GM21723 (cell line): ENCODE measurements at regions not wholly inside any gene's neighbourhood (a gene's known extent, or its start where the extent isn't known, plus 50 kb on each side); places are given as distances from the start of the nearest gene placed in this dataset.
"Not testable (repeated sequence)": the region's sequence is repeated elsewhere in the genome, so short reads cannot be mapped to it uniquely, and the experiment has no call there.

Experiments used
- ATAC-seq: cut with Tn5 transposase; IDR thresholded peaks from one replicate; pipeline ENCODE4 v1.9.1; 2021; ENCODE audit warnings: mild to moderate bottlenecking, moderate library complexity; ENCODE audit not compliant: unreplicated experiment

DNA sequence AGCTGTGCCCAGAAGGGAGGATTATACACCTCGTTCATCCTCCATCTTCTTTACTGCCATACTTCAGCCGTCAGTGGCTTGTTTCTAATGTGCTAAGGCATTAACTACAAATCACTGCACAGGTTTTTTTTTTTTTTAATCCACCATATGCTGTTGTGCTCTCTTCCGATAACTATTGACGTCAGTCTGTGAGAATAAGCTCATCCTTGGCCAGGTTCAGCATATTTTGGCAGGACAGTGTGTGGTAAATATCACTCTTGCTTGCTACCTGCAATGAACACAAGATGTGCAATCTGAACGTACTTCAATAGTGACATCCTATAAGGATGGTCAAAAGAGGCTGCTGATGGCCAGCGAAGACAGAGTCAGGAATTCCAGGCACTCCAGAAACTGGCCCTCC is 2030.7 kb upstream of the PCDH20 start:
- no peak for ATAC-seq

DNA sequence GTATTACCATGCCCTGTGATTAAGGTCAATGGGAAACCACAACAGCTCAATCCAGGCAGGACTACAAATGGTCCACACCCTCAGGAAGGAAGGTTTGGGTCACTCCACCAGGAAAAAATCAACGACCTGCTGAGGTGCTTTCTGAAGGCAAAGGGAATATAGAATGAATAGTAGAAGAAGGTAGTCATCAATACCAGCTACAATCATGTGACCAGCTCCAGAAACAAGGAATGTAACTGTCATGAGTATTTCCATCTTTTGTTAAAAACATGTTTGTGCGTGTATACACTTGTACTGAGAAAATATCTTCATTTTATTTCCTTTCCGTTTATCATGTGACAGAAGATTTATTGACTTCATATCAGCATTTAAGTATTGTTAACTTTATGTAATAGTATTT is 2028.6 kb upstream of the PCDH20 start:
- not testable (repeated sequence) for ATAC-seq

DNA sequence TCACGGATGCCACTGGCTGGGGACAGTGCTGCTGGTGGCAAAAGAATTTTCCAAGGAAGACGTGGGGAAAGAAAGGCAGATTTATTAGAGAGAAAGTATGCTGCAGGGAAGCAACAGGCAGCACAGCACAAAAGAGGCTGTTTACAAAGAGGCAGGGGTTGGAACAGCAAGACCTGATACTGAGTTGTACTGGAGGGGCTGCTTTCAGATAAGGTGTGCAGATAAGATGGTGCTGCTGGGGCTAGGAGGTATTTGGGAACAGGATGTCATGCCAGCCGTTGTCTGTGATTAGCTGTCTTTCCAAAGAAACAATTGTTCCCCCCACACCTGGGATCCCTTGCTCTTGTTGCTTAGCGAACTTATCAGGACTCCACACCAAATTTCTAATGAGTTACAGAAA is 2023.3 kb upstream of the PCDH20 start:
- no peak for ATAC-seq

DNA sequence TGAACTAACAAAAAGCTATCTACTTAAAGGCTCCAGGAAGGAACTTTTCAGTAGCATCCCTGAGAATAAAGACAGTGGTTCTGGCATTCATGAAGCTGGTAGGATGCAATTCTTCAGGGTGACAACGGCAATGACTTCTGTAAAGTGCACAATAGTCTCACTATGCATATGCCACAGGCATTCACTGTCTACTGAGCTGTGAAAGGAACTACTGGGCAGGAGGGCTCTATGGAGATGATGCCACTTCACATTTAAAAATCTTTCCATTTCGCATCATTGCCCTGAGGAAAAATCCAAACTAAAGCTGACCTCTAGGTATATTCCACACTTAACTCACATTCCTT is 2020.6 kb upstream of the PCDH20 start:
- ATAC-seq: no peak

DNA sequence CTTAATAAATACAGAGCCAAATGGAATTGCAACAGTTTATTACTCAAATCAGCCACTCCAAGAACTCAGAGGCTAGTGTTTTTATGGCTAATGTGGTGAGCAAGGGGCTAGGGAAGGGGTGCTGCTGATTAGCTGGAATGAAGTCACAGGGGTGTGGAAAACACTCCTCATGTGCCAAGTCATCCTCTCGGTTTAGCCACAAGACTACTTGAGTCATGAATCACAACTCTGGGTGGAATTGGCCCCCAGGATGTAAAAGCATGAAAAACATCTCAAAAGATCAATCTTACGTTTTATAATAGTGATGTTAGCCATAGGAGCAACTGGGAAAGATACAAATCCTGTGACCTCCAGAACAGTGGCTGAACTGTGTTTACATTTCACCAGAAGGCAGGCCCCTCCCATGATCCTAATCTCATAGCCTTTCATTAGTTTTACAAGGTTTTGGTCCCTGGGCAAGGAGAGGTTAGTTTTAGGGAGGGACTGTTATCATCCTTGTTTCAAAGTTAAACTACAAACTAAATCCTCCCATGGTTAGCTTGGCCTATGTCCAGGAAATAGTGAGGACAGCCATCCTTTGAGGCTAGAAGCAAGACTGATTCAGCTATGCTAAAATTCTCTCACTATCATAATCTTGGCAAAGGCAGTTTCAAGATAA is 2020.1 kb upstream of the PCDH20 start:
- ATAC-seq: no peak

DNA sequence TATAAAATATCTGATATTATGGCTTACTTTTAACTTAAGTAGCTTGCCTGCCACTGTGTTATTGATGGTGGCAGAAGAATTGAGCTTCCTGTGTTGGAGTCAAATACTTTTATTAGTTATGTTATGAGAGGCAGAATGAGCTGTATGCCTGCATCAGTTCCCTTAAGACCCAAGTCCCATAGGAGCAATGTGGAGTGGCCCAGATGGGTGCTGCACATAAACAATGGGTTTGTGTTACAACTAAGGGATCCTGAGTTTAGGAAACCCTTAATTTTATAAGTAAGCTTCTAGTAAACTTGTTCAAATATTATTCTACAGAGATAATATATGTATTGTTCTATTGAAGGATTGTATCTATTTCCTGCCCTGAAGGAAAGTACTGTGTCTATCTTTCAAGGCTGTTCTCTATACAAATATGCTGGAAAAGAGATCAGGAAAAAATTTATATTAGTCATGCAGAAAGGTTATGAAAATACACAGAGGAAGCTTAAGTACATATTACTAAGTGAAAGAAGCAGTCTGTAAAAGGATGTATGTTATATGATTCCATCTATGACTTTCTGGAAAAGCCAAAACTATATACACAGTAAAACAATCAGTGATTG is 2018.0 kb upstream of the PCDH20 start:
- ATAC-seq: no peak

DNA sequence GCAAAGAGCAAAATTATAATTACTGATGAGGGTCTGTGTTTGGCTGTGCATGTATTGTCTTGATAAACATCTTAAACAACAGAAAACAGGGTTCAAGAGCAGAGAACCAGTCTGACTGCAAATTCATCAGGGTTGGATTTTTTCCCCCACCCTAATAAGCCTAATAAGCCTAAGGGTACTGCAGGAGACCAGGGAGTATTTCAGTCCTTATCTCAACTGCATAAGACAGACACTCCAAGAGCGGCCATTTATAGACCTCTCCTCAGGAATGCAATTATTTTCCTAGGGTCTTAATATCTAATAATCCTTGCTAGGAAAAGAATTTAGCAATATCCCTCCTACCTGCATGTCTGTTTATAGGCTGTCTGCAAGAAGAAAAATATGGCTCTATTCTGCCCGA is 2011.5 kb upstream of the PCDH20 start:
- ATAC-seq: no peak

DNA sequence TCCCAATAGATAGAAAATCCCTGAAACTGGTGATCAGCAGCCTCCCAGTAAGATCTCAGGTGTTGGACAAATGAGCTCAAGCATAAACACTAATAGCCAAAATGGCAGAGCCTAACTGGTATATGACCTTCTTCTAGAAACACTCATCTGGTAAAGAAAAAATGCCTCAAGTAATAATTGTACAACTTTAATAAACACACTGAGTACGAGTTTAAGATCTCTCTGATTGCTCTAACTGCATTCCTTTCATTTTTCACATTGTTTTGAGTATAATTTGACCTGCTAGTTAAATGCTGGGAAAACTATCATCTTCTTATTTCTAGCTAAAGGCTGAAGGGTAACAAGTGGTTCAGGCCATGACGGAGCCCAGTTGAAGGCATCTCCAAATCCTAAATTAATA is 2009.5 kb upstream of the PCDH20 start:
- no peak for ATAC-seq

DNA sequence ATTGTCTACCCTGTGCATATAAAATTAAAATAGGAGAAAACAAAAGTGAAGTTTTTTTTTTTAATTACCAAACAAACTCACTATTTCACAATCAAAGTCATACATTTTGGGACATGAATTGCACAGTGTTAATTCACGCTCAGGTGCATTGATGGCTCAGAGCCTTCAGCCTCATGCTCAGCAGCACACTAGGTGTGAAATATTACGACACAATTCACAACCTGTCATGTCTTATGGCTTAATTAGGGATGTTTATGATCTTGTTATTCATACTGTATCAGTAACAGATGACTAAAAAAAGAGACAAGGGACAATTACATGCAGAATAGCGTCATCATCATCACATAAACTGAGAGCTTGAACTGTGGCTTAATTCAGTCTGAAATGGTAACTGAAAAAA is 2005.5 kb upstream of the PCDH20 start:
- no peak for ATAC-seq

DNA sequence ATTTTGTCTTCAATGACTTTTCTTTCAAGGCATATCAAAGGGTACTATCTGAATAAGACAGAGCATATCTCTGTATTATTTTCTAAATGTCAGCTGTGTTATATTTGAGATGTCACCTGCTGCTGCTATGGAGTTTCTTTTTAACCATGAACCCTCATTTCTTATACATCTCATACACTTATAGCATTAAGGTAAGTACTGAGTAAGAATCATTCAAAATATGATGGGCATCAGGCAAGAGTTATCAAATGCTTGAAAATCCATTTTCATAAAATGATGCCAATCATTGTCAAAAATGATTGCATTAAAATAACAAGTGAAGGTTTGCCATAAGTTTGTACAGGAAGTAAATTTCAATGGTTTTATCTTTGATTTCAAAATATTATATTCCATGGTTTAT is 2005.0 kb upstream of the PCDH20 start:
- ATAC-seq: no peak

DNA sequence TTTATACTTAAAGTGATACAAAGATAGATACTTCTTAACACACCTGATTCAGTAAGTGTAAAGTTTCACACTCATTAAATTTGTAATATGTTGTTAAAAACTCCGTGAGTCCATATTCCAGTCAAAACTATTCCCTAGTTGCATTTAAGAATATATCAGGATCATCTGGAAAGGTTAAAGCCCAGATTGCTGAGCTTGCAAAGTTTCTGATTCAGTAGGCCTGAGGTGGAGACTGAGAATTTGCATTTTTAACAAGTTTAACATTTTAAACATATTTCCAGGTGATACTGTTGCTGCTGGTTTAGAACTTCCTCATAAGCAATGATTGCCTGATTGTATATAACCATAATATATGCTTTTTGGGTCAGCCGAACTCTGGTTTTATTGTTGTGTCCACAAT is 1998.6 kb upstream of the PCDH20 start:
- no peak for ATAC-seq

DNA sequence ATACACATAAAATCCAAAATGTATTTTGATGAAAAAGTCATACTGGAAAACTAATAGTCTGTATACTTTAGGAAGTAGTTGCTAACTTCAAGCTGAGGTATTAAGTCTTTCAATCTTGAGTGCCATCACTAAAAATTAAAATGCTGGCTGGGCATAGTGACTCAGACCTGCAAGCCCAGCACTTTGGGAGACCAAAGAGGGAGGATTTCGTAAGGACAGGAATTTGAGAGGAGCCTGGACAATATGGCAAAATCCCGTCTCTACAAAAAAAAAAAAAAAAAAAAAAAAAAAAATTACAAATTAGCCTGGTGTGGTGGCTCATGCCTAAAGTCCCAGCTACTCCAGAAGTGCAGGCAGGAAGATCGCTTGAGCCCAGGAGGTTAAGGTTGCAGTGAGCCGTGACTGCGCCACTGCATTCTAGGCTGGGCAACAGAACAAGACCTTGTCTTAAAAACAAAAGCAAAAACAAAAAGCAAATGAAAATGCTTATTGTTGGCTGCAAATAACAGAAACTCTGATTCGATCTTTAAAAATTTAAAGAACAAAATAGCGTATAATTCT is 1994.2 kb upstream of the PCDH20 start:
- no peak for ATAC-seq

DNA sequence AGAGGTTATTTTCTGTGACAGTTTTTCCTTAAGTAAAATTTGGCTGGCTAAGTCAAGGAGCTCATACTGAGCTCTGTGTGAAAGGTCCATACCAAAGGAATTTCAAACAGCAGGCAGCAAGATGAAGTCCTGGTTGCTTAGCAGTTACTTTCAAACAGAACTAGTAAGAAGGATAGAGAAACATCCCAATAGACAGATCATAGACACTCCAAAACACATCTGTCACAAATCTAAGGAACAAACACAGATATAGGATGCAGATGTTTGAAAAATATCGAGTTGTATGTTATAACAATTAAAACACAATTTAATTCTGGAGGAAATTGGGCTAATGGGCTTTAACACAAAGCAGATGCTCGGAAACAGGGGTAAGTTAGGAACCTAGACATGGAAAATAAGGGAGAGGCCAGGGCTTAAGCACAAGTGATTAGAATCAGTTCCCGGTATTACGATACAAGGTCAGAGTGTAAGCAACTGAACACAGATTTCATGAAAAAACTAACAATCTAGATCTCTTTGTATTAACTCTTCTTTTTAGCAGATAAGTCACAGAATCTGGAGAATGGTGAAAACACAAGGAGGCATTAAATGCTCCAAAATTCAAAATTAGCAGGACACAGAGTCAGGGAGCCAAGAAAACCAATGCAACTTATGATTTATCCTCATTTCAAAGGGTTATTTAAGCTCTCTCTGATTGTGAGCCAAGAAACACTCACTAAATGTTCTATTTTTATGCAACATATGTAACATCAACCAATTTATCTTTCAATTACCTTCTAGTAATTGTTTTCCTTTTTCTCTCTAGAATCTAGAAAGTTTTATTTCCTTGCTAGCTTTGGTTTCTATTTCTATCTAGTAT is 1992.9 kb upstream of the PCDH20 start:
- ATAC-seq: no peak

DNA sequence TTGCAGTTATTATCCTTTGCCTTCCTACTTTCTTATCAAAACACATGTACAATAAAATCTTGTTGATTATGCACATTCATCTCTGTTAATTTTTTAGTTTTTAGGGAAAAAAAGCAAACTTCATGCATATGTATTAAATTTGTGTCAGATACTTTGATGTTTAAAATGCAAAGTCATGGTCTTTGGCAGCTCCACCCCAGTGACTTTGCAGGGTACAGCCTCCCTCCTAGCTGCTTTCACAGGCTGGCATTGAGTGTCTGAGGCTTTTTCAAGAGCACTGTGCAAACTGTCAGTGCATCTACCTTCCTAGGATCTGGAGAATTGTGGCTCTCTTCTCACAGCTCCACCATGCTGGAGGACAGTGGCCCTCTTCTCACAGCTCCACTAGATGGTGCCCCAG is 1988.1 kb upstream of the PCDH20 start:
- no peak for ATAC-seq

DNA sequence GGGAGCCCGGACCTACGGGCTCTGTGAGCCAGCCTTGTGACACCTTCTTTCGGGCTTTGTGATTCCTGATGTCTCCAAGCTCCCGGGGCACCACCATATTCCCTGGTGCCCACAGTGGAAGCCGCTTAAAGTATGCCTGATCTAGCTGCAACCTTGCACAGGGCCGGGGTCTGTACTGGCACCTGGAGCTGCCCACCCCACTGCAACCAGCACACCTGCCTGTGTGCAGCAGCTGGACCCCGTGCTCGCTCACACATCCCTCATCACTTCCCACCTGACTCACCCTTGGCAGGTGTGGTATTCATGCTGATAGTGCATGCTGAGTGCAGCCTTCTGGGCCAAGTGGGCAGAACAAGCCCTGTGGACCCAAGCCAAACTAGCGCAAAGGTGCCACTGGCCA is 1981.1 kb upstream of the PCDH20 start:
- no peak for ATAC-seq

DNA sequence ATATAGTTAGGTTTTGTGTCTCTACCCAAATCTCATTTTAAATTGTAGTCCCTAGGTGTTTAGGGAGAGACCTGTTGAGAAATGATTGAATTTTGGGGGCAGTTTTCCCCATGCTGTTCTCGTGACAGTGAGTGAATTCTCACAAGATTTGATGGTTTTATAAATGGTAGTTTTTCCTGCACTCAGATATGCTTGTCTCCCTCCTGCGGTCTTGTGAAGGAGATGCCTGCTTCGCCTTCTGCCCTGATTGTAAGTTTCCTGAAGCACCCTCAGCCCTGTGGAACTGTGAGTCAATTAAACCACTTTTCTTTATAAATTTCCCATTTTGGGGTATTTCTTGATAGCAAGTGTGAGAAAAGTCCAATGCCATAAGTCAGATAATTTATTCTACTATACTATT is 1977.5 kb upstream of the PCDH20 start:
- ATAC-seq: no peak

DNA sequence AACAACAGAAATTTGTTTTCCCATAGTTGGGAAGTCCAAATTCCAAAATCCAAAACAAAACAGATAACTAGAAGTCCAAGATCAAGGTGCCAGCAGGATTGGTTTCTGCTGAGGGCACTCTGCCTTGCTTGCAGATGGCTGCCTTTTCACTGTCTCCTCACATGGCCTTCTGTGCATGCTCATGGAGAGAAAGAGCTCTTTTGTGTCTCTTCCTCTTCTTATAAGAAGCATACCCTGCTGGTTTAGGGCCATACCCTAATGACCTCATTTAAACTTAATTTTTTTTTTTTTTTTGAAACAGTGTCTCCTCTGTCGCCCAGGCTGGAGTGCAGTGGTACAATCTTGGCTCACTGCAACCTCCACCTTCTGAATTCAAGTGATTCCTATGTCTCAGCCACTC is 1974.1 kb upstream of the PCDH20 start:
- no peak for ATAC-seq

DNA sequence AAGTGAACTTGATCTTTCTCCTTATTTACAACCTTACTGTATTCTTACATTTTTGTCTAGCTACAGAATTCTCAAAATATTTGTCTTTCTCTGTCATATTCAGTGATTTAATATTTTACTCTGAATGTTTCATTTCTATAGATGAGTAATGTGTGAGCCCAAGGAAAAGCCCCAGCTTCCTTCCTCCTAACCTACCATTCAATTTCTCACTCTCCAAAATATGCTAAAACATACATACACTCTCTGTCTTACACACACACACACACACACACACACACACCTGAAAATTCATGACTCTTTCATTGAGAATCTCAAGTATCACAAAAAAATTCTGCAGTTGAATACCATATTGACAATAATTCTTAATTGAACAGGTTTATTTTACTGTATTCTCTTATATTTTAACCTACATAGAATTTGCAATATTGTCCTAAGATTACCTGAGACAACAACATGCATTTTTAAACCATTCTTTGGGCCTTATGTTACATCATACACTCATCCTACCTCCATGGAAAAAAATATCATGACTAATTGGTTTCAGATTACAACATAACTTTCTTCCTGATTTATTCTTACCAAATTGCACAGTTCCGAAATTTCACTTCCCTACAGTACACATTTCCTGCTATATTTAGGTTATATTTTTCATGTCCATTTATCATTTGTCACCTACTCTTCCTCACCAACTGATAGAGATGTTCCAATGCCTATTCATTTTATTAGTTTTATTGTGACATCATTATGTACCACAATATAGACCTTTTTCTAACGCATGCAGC is 1965.6 kb upstream of the PCDH20 start:
- ATAC-seq: no peak

DNA sequence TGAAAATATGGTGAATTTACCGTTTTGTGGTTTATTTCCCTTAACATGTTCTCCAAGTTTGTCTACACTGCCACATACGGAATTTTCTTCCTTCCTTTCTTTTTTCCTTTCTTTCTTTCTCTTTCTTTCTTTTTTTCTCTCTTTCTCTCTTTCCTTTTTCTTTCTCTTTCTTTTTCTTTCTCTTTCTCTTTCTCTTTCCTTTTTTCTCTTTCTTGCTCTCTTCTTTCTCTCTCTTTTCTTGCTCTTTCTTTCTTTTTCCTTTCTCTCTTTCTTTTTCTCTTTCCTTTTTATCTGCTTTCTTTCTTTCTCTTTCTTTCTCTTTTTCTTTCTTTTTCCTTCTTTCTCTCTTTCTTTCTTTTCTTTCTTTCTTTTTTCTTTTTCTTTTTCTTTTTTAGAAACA is 1962.3 kb upstream of the PCDH20 start:
- no peak for ATAC-seq

DNA sequence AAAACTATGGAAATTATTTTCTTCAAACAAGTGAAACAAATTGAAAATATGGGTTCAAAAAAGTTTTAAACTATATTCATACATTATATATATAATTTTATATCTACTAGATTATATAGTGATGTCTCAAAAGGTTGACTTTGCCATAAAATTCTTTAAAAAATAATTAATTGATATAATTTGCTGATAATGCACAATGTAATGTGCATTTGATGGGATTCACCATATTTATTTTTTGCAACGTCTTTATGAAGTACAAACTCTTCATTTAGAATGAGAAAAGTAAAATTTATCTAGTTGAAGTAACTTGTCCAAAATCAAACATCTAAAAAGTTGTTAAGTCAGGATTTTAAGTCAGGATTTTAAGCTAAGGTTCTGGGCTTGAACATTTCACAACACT is 1954.5 kb upstream of the PCDH20 start:
- no peak for ATAC-seq

DNA sequence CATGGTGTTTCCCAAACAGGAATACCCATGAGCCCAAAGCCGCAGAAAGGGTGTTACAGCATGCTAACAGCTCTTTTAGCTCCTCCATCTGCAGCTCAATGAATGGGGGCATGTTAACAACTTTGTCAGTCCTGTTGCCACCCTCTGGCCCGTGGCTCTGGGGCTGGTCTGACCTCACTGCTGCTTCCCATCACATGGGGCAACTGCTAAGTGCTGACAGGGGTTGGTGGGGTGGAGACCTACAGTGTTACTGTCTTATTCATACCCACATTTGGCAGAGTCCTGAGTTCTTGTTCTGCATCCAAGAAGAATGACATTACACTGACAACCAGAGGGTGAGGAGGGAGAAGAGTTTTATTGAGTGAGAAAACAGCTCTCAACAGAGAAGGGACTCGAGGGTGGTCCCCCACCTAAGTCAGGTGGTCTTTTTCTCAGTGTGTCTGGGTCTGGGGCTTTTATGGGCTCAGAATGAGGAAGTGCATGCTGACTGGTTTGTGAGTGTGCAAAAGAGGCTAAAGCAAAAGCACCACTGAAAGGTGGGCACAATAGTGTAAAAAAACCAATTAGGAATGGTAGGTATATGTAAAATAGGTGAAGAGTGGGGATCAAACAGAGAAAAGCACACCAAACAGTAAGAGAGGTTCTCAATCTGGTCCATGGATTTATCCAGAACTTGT is 1952.0 kb upstream of the PCDH20 start:
- ATAC-seq: no peak
